HepG2 (cell line): ENCODE measurements at regions not wholly inside any gene's neighbourhood (a gene's known extent, or its start where the extent isn't known, plus 50 kb on each side); places are given as distances from the start of the nearest gene placed in this dataset.
"Not testable (repeated sequence)": the region's sequence is repeated elsewhere in the genome, so short reads cannot be mapped to it uniquely, and the experiment has no call there.

Experiments used
- CTCF ChIP-seq: sonication (generic); formaldehyde crosslinking; IDR thresholded peaks from 2 replicates; pipeline ENCODE4 v1.5.0; 2020; ENCODE audit warnings: mild to moderate bottlenecking, missing genetic modification reagents, moderate library complexity
- EZH2 ChIP-seq: conservative IDR thresholded peaks from 2 replicates; pipeline ENCODE4 v1.6.1; 2012; ENCODE audit warnings: mild to moderate bottlenecking, low read depth, low read length, moderate library complexity
- JDP2 ChIP-seq: sonication (generic); formaldehyde crosslinking; IDR thresholded peaks from 2 replicates; pipeline ENCODE4 v1.8.1; 2022; ENCODE audit warnings: missing genetic modification reagents, borderline replicate concordance
- POLR2A ChIP-seq, 2 experiments: IDR thresholded peaks; 2 replicates each; pipeline ENCODE4 v1.6.1; 2011; ENCODE audit warnings: low read depth in 2 of 2, low read length in 2 of 2, mild to moderate bottlenecking in 1 of 2, moderate library complexity in 1 of 2; ENCODE audit not compliant: insufficient read depth in 1 of 2
- POLR2AphosphoS2 ChIP-seq: IDR thresholded peaks from 2 replicates; pipeline ENCODE4 v1.6.1; 2011; ENCODE audit warnings: low read depth, low read length, improper control_type of control experiment
- TBP ChIP-seq: sonication (generic); formaldehyde crosslinking; IDR thresholded peaks from 2 replicates; pipeline ENCODE4 v1.5.0; 2020; ENCODE audit warnings: missing genetic modification reagents
- TFAP4 ChIP-seq: sonication (generic); IDR thresholded peaks from 2 replicates; pipeline ENCODE4 v1.6.1; 2016; ENCODE audit warnings: low read depth, borderline replicate concordance
- ZBTB33 ChIP-seq: sonication (generic); formaldehyde crosslinking; IDR thresholded peaks from 2 replicates; pipeline ENCODE4 v1.4.0; 2020; ENCODE audit warnings: missing genetic modification reagents
- ZNF3 ChIP-seq: IDR thresholded peaks from 2 replicates; pipeline ENCODE4 v1.7.0; 2017; ENCODE audit warnings: inconsistent platforms
- ZSCAN29 ChIP-seq: sonication (generic); formaldehyde crosslinking; conservative IDR thresholded peaks from 2 replicates; pipeline ENCODE4 v1.4.0; 2020; ENCODE audit warnings: mild to moderate bottlenecking, missing genetic modification reagents
- TF ChIP-seq, protein P1 (sequence below): sonication (generic); formaldehyde crosslinking; IDR thresholded peaks from 2 replicates; pipeline ENCODE4 v1.4.0; 2020; ENCODE audit warnings: mild to moderate bottlenecking, low read depth, missing genetic modification reagents
- TF ChIP-seq, protein P2 (sequence below), 2 experiments: IDR thresholded peaks; 2 replicates each; pipeline ENCODE4 v1.6.1; 2011 to 2012; ENCODE audit warnings: low read length in 2 of 2, borderline replicate concordance in 1 of 2, low read depth in 1 of 2, mild to moderate bottlenecking in 1 of 2, moderate library complexity in 1 of 2

GRCh38 chr1:146618582-146618981 is 319.5 kb upstream of the NBPF12 start:
- TF ChIP-seq ZNF3 (CRISPR knock-in tag); CTCF (CRISPR knock-in tag); TBP (CRISPR knock-in tag); POLR2AphosphoS2; ZBTB33 (CRISPR knock-in tag); EZH2; TFAP4; POLR2A (IDR thresholded peaks at IDR 0.05; ENCODE audit: insufficient read depth in 1 of 2, low read depth in 2 of 2, low read length in 2 of 2); JDP2 (CRISPR knock-in tag); ZSCAN29 (CRISPR knock-in tag): not testable (repeated sequence)
- TF ChIP-seq, protein P1, sequence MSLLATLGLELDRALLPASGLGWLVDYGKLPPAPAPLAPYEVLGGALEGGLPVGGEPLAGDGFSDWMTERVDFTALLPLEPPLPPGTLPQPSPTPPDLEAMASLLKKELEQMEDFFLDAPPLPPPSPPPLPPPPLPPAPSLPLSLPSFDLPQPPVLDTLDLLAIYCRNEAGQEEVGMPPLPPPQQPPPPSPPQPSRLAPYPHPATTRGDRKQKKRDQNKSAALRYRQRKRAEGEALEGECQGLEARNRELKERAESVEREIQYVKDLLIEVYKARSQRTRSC (CRISPR knock-in tag), result not testable (repeated sequence)
- TF ChIP-seq, protein P2, sequence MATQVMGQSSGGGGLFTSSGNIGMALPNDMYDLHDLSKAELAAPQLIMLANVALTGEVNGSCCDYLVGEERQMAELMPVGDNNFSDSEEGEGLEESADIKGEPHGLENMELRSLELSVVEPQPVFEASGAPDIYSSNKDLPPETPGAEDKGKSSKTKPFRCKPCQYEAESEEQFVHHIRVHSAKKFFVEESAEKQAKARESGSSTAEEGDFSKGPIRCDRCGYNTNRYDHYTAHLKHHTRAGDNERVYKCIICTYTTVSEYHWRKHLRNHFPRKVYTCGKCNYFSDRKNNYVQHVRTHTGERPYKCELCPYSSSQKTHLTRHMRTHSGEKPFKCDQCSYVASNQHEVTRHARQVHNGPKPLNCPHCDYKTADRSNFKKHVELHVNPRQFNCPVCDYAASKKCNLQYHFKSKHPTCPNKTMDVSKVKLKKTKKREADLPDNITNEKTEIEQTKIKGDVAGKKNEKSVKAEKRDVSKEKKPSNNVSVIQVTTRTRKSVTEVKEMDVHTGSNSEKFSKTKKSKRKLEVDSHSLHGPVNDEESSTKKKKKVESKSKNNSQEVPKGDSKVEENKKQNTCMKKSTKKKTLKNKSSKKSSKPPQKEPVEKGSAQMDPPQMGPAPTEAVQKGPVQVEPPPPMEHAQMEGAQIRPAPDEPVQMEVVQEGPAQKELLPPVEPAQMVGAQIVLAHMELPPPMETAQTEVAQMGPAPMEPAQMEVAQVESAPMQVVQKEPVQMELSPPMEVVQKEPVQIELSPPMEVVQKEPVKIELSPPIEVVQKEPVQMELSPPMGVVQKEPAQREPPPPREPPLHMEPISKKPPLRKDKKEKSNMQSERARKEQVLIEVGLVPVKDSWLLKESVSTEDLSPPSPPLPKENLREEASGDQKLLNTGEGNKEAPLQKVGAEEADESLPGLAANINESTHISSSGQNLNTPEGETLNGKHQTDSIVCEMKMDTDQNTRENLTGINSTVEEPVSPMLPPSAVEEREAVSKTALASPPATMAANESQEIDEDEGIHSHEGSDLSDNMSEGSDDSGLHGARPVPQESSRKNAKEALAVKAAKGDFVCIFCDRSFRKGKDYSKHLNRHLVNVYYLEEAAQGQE (IDR thresholded peaks at IDR 0.05; ENCODE audit: borderline replicate concordance in 1 of 2, low read depth in 1 of 2, low read length in 2 of 2), result not testable (repeated sequence)
